Activated naive CD4-positive, alpha-beta T cell treated with anti-CD3 and anti-CD28 coated beads, Interleukin-2, amount 50 U/mL, for 24 hours (primary cell): ENCODE measurements at regions not wholly inside any gene's neighbourhood (a gene's known extent, or its start where the extent isn't known, plus 50 kb on each side); places are given as distances from the start of the nearest gene placed in this dataset.

Source experiments
- H3K27ac Mint-ChIP-seq: one replicate; pipeline ENCODE4 v1.8.0; 2021; ENCODE audit warnings: mild to moderate bottlenecking, mixed read lengths
- H3K27me3 Mint-ChIP-seq: one replicate; pipeline ENCODE4 v1.8.0; 2021; ENCODE audit warnings: mixed read lengths
- H3K36me3 Mint-ChIP-seq: one replicate; pipeline ENCODE4 v1.8.0; 2021; ENCODE audit warnings: mixed read lengths
- H3K4me1 Mint-ChIP-seq: one replicate; pipeline ENCODE4 v1.8.0; 2021; ENCODE audit warnings: mixed read lengths
- H3K4me3 Mint-ChIP-seq: one replicate; pipeline ENCODE4 v1.8.0; 2021; ENCODE audit warnings: mild to moderate bottlenecking, mixed read lengths
- H3K9me3 Mint-ChIP-seq: one replicate; pipeline ENCODE4 v1.8.0; 2021; ENCODE audit warnings: mixed read lengths

DNA sequence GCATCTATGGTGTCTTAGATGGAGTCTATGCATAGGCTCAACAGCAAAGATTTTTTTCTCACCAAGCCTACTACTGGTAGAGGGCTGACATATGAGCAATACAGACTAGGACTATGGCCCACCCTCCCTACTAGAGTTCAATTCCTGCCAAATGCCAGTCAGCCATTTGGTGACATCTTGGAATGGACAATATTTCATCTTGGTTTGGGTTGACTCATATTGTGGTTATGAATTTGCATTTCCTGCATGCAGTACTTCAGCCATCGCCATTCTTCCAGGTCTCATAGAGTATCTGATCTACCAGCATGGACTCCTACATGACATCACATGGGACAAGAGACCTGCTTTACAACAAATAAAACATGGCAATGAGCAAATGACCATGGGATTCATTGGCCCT is 778.1 kb upstream of the SOX9 start:
- H3K27ac Mint-ChIP-seq: no peak overlapping the region
- no peaks in the 10 kb centered on the region for H3K27me3 Mint-ChIP-seq
- no peaks in the 10 kb centered on the region for H3K36me3 Mint-ChIP-seq
- no peaks in the 10 kb centered on the region for H3K4me1 Mint-ChIP-seq
- no peak overlapping the region for H3K4me3 Mint-ChIP-seq
- H3K9me3 Mint-ChIP-seq: peaks cover under 1% of the 10 kb centered on the region

DNA sequence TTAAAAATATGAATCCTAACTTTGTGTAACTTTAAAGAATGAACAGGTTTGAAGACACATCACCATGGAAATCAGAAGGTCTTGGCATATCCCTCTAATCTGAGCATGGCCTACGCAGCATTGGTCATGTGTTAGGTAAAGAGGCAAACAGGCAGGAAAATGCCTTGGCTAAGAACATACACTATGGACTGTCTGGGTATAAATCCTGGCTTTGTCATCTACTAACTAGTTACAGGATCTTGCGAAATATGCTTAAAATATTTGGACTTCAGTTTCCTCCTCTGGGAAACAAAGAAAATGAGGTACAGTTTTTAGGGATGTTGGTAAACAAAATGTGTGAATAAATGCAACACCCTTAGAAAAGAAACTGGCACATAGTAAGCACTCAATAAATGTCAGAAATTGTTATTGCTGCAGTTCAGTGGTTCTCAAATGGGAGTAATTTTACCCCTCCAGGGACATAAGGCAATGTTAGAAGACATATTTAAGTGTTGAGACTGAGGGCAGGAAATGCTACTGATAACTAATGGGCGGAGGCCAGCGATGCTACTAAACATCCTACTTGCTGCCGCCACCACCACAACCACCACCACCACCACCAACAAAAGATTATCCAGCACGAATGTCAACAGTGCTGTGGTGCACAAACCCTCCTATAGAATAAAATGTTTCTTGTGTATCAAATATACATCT is 770.8 kb upstream of the SOX9 start:
- Mint-ChIP-seq H3K9me3 (peaks cover 14% of the 10 kb centered on the region), H3K4me3 (no peak overlapping the region), H3K27me3 (no peaks in the 10 kb centered on the region), H3K36me3 (no peaks in the 10 kb centered on the region), H3K4me1 (no peaks in the 10 kb centered on the region), H3K27ac (no peak overlapping the region)

DNA sequence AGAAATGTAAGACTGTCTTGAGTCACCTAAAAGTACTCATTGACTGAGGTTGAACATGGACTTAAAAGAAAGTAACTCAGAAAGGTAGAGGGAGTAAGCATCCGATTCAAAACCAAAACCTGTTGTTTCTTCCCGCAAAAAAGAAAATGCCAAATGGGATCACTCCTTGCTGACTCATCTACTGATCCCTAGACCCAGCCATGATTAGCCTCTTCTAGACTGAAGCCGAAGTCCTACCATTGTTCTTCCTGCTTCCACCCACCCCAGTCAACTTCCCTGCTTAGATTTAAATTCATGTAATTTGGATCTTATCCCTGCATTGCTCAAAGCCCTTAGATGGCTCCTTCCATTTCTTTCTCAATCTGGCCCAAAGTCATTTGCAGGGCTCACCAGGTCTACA is 760.5 kb upstream of the SOX9 start:
- Mint-ChIP-seq H3K27me3 (no peaks in the 10 kb centered on the region), H3K4me3 (no peak overlapping the region), H3K9me3 (peaks cover 10% of the 10 kb centered on the region), H3K27ac (no peak overlapping the region), H3K4me1 (no peaks in the 10 kb centered on the region), H3K36me3 (no peaks in the 10 kb centered on the region)

DNA sequence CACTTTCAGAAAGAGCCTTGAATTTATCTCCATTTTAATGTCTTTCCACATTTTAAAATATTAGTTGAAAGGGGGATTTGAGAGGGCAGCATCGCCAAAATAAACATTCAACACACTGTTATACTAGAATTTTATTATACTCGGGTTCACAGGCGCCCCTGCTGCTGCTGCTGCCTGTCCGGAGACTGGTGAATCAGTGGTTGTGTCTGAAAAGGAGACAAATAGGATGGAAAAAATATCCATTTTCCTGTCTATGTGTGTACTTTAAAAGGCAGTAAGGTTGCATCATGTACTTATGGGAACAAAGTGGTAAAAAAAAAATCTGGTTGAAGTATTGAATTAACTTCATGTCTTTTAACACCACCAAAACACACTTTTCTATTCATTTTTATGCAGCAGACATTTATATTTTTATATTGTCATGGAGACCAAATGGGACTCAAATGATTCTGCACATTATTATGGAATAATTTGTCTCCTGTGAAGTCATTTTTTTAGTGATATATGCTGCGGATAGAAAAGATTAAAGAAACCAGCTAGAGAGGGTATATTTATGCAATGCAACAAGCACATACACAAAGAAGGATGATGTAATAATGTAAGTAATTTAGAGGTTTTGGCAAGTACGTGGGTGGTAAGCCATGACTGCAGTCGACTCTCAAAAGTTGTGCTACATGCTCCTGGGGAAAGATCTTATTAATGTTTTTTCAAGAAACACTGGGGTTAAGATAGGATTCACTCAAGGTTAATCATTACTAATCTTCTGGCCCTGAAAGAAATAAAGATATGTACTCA is 759.0 kb upstream of the SOX9 start:
- Mint-ChIP-seq H3K4me3 (no peak overlapping the region), H3K27me3 (no peaks in the 10 kb centered on the region), H3K36me3 (no peaks in the 10 kb centered on the region), H3K27ac (no peak overlapping the region), H3K4me1 (no peaks in the 10 kb centered on the region), H3K9me3 (peaks cover 17% of the 10 kb centered on the region)

DNA sequence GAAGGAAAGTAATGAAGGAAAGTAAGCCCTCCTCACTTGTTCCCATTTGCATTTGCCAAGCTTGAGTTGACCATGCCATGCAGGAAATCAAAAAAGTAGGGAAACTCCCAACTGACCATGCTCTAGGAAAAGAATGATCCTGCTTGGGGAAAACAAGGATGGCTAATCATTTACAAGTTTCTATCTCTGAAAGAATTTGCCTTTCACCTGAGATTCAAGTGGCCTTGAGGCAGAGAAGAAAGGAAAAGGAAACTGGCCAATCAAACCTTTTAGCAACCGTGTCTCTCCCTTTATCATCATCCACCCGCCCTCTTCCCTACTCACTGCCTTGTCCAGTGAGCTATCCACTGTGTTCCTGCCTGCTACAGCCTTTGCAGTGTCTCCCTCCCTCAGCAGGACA is 757.2 kb upstream of the SOX9 start:
- no peak overlapping the region for H3K4me3 Mint-ChIP-seq
- H3K36me3 Mint-ChIP-seq: no peaks in the 10 kb centered on the region
- H3K27ac Mint-ChIP-seq: no peak overlapping the region
- no peaks in the 10 kb centered on the region for H3K27me3 Mint-ChIP-seq
- peaks cover 20% of the 10 kb centered on the region for H3K9me3 Mint-ChIP-seq
- no peaks in the 10 kb centered on the region for H3K4me1 Mint-ChIP-seq

DNA sequence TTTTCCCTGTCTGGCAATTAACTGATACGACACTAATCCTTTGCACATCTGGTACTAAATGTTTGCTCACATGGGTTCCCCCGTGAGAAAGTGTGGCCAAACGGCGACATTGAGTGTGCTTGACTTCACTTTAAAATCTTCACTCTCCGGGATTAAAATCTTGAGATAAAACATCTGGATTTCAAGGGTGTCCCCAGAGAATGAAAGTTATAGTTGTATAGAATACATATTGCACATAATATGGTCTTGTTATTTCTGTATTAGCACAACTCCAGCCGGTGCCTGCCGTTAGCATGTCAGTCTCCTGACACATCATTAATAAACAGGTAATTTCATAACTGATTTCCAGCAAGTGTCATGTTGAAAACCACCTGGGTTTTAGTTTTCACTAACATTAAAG is 749.0 kb upstream of the SOX9 start:
- Mint-ChIP-seq H3K4me1 (no peaks in the 10 kb centered on the region), H3K36me3 (no peaks in the 10 kb centered on the region), H3K4me3 (no peak overlapping the region), H3K27me3 (no peaks in the 10 kb centered on the region), H3K9me3 (peaks cover 11% of the 10 kb centered on the region), H3K27ac (no peak overlapping the region)

DNA sequence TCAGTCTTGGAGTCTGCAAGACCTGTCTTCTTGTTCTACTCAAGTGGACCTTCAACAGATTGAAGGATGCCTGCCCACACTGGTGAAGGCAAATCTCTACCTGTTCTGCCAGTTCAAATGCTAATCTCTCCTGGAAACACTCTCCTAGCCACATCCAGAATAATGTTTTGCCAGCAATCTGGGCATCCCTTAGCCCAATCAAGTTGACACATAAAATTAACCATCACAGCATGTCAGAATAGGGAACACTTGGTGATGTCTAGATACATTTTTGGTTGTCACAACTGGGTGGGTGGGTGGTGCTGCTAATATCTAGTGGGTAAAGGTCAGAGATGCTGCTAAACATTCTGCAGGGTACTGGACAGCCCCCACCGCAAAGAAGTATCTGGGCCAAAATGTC is 744.9 kb upstream of the SOX9 start:
- H3K4me1 Mint-ChIP-seq: no peaks in the 10 kb centered on the region
- no peaks in the 10 kb centered on the region for H3K27me3 Mint-ChIP-seq
- no peaks in the 10 kb centered on the region for H3K36me3 Mint-ChIP-seq
- peaks cover 8% of the 10 kb centered on the region for H3K9me3 Mint-ChIP-seq
- H3K27ac Mint-ChIP-seq: no peak overlapping the region
- no peak overlapping the region for H3K4me3 Mint-ChIP-seq

DNA sequence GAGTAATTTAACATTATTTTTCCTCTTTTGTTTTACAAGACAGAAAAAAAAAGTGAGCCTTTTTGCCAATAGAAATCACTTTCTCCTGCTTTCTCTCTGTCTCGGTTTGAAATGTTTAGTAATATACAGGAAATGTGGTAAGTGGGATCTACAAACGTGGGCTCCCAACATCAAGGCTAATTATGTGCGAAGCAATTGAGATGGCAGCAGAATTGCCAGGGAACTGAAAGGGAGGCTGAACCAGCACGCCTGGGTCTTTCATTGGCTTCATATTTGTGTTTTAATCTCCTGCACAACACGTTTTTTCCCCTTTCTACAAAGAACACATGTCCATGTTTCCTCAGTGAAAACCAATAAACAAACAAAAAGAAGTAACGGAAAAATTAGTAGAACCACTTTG is 743.9 kb upstream of the SOX9 start:
- Mint-ChIP-seq H3K36me3 (no peaks in the 10 kb centered on the region), H3K27me3 (no peaks in the 10 kb centered on the region)

DNA sequence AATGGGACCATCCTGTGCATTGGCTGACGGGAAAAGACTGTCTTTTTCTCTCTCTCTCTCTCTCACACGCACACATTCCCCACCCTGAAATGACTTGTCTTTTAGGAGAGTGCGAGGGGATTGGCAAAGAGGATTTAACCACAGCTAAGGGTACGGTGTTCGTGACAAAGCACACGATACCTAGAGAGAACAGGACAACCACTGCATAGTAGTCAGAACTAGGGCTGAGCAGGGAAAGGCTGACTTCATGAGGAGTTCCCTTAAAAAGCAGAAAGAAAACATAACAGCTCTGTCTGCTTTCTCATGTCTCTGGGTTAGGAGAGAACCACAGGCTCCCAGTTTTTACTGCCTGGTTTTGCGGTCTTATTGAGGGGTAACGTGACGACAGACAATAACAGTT is 742.8 kb upstream of the SOX9 start:
- H3K4me3 Mint-ChIP-seq: no peak overlapping the region
- no peaks in the 10 kb centered on the region for H3K36me3 Mint-ChIP-seq
- no peaks in the 10 kb centered on the region for H3K27me3 Mint-ChIP-seq
- H3K9me3 Mint-ChIP-seq: peaks cover 4% of the 10 kb centered on the region
- no peaks in the 10 kb centered on the region for H3K4me1 Mint-ChIP-seq
- H3K27ac Mint-ChIP-seq: no peak overlapping the region

More for the DNA sequence above, 743.9 kb upstream of the SOX9 start:
- Mint-ChIP-seq H3K4me1 (no peaks in the 10 kb centered on the region), H3K4me3 (no peak overlapping the region), H3K9me3 (peaks cover 8% of the 10 kb centered on the region), H3K27ac (no peak overlapping the region)

DNA sequence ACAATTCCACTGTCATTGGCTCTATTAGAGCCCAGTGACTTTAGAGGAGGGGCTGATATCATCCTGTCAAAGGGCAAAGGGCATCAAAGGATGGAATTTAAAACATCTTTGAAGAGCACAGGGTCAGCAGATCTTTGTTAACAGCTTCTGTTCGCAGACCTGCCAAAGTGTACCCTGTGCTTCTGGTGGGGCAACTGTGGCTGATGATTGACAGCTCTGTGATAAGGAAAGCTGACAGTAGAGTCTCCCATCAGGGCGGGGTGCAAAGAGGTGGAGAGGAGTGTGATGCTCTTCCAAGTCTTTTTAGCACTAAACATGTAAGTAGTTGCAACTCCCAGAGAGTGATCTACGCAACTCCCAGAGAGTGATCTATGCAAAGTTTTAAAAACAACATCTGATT is 742.1 kb upstream of the SOX9 start:
- H3K9me3 Mint-ChIP-seq: no peaks in the 10 kb centered on the region
- H3K4me3 Mint-ChIP-seq: no peak overlapping the region
- H3K27ac Mint-ChIP-seq: no peak overlapping the region
- no peaks in the 10 kb centered on the region for H3K27me3 Mint-ChIP-seq
- H3K4me1 Mint-ChIP-seq: no peaks in the 10 kb centered on the region
- H3K36me3 Mint-ChIP-seq: no peaks in the 10 kb centered on the region

DNA sequence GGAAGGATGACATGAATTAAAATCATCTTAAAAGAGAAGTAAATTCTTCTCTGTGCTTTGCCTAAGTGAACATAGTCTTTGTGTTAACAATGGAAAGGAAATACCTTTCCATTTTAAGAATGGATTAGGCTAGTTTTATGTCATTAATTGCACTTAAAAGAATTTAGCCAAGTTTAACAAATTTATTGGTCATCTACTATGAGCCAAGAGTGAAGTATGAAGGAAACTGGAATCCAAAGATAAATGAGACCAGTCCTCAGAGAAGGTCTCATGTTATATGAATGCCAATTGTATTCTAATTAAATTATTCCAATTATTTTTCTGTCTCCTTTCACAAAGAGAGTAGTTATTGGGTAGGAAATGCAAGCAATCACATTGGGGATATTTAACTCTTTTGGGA is 741.3 kb upstream of the SOX9 start:
- Mint-ChIP-seq H3K27ac (no peak overlapping the region), H3K36me3 (no peaks in the 10 kb centered on the region), H3K4me1 (no peaks in the 10 kb centered on the region), H3K9me3 (no peaks in the 10 kb centered on the region), H3K4me3 (no peak overlapping the region), H3K27me3 (no peaks in the 10 kb centered on the region)

DNA sequence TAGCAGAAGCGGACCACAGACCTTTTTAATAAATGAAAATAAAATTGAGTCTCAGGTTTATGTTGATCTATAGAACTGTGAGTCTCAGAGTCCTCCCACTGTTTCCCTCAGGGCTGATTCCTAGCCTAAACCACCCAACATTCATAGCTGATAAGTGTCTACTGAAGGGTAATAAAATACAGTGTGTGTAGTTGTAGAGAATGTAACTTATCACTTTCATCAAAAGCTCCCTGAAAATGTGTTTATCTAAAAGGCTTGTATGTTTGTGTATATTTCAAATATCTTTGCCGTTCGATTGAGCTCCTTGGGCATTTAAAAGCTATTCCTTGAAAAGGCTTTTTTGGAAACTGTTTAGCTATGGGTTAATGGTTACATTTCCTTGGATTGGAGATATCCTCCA is 740.3 kb upstream of the SOX9 start:
- Mint-ChIP-seq H3K4me1 (no peaks in the 10 kb centered on the region), H3K27me3 (no peaks in the 10 kb centered on the region), H3K36me3 (no peaks in the 10 kb centered on the region), H3K9me3 (no peaks in the 10 kb centered on the region), H3K4me3 (no peak overlapping the region), H3K27ac (no peak overlapping the region)

DNA sequence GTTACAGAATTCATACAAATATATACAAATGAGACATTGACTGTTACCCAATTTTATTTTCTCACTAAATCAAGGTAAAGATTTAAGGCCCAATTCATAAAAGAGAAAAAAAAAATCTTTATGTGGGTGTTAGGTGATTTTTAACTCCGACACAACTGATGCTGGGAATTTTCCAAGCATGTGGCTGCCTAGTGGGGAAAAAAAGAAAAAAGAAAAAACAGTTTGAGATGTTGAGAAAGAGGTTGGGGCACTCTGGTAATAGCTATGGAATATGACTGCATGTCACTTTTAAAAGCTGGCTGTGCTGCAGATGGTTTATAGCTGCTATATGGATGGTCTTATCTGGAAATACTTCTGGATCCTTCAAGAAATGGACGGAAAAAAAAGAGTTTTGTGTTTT is 739.9 kb upstream of the SOX9 start:
- H3K9me3 Mint-ChIP-seq: no peaks in the 10 kb centered on the region
- H3K4me1 Mint-ChIP-seq: no peaks in the 10 kb centered on the region
- H3K27ac Mint-ChIP-seq: no peak overlapping the region
- H3K4me3 Mint-ChIP-seq: no peak overlapping the region
- no peaks in the 10 kb centered on the region for H3K27me3 Mint-ChIP-seq
- no peaks in the 10 kb centered on the region for H3K36me3 Mint-ChIP-seq

DNA sequence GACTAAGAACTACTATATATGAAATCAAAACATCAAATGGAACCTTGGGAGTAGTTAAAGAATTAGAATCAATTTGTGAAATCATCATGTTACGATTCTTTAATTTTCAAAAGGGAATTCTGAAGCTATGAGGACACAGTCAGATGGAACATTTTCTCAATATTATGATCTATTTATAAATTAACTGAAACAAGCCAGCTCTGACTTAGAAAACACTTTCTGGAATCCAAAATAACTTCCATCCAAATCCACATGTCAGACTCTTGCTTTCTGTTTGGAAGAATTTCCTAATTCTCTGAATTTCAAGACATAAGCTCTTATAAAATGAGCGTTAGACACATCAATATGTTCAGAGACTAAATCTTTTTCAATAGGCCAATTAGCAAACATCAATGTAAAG is 737.7 kb upstream of the SOX9 start:
- Mint-ChIP-seq H3K27ac (no peak overlapping the region), H3K4me3 (no peak overlapping the region), H3K27me3 (no peaks in the 10 kb centered on the region), H3K9me3 (no peaks in the 10 kb centered on the region), H3K36me3 (no peaks in the 10 kb centered on the region), H3K4me1 (no peaks in the 10 kb centered on the region)

DNA sequence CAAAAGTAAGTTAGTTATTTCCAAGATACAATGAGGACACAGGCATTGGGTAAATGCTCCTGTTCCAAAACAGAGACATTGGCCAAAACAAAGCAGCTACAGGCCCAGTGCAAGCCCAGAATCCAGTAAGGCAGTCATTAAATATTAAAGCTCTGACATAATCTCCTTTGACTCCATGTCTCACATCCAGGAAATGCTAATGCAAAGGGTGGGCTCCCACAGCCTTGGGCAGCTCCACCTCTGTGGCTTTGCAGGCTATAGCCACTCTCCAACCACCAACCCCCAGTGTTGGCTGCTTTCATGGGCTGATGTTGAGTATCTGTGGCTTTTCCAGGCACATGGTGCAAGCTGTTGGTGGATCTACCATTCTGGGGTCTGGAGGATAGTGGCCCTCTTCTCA is 733.4 kb upstream of the SOX9 start:
- H3K27ac Mint-ChIP-seq: no peak overlapping the region
- H3K27me3 Mint-ChIP-seq: no peaks in the 10 kb centered on the region
- H3K36me3 Mint-ChIP-seq: no peaks in the 10 kb centered on the region
- peaks cover 7% of the 10 kb centered on the region for H3K9me3 Mint-ChIP-seq
- no peak overlapping the region for H3K4me3 Mint-ChIP-seq
- H3K4me1 Mint-ChIP-seq: no peaks in the 10 kb centered on the region

DNA sequence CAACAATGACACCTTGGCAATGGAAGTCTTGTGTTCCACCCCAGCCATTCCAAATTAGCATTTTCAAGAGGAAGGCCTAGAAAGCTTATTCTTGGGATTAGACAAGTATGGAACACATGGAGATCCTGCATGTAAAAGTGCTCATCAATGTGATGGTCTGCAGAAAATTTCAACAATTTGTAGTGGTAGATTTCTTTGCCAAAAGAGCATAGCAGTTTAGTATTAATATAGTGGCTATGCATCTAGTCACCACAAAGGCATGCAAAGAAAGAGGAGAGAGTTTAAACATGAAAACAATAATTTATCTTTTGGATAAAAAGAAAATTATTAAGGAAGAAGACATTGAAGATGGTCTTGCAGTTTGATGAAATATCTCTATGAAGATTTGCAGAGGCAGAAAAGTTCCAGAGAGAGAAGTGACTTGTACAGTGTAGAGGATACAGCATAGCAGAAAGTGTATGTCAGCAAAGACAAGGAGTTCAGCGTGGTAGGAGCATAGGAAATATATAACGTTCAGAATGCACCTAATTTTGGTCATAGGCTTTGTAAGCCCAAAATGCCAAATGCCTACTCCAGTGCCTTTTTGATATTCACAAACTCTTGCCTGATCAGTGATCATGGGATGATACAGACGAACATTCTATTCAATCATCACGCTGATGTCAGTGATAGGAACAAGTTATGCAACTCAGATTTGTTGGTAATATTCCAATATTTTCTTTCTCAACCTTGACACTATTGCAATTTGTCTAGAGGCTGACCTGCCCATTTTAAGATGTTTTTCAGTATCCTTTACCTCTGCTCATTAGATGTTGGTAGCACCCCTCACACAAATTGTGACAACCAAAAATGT is 727.9 kb upstream of the SOX9 start:
- H3K4me1 Mint-ChIP-seq: no peaks in the 10 kb centered on the region
- no peak overlapping the region for H3K27ac Mint-ChIP-seq
- H3K9me3 Mint-ChIP-seq: peaks cover 7% of the 10 kb centered on the region
- H3K27me3 Mint-ChIP-seq: no peaks in the 10 kb centered on the region
- H3K36me3 Mint-ChIP-seq: no peaks in the 10 kb centered on the region
- no peak overlapping the region for H3K4me3 Mint-ChIP-seq
